ENCODE measurements at regions not wholly inside any gene's neighbourhood (a gene's known extent, or its start where the extent isn't known, plus 50 kb on each side); places are given as distances from the start of the nearest gene placed in this dataset.
A peak's percentile ranks its signal among the peaks of the same experiment; 100 is the strongest.

GRCh38 chr13:73335944-73336343, 277.1 kb downstream of the KLF5 start:
- no peak for DNase-seq (ENCODE audit: low read depth)
- no peak for TF ChIP-seq CTCF (IDR thresholded peaks at IDR 0.05; ENCODE audit: control insufficient read depth, insufficient read depth, low read depth, low read length, missing control alignments)
- no peak overlapping the region for H3K4me3 ChIP-seq (ENCODE audit: control insufficient read depth, low read depth, low read length)

- TF ChIP-seq CTCF (IDR thresholded peaks at IDR 0.05; ENCODE audit: control insufficient read depth, insufficient read depth, low read depth, low read length, missing control alignments) = no peak
- H3K4me3 ChIP-seq (ENCODE audit: control insufficient read depth, low read depth, low read length) = no peak overlapping the region
- peak; percentile 59 for DNase-seq (ENCODE audit: low read depth)
Observed at GRCh38 chr13:73335210-73335609, 276.4 kb downstream of the KLF5 start.

- H3K4me3 ChIP-seq (ENCODE audit: control insufficient read depth, low read depth, low read length) = no peak overlapping the region
- no peak for TF ChIP-seq CTCF (IDR thresholded peaks at IDR 0.05; ENCODE audit: control insufficient read depth, insufficient read depth, low read depth, low read length, missing control alignments)
- peak; percentile 14 for DNase-seq (ENCODE audit: low read depth)
Observed at GRCh38 chr13:73334445-73334844, 275.6 kb downstream of the KLF5 start.

- H3K4me3 ChIP-seq (ENCODE audit: control insufficient read depth, low read depth, low read length) = no peak overlapping the region
- no peak for TF ChIP-seq CTCF (IDR thresholded peaks at IDR 0.05; ENCODE audit: control insufficient read depth, insufficient read depth, low read depth, low read length, missing control alignments)
- no peak for DNase-seq (ENCODE audit: low read depth)
Observed at GRCh38 chr13:73331556-73331955, 272.8 kb downstream of the KLF5 start.

GRCh38 chr13:73329355-73329754, 270.6 kb downstream of the KLF5 start:
- no peak overlapping the region for H3K4me3 ChIP-seq (ENCODE audit: control insufficient read depth, low read depth, low read length)
- DNase-seq (ENCODE audit: low read depth) = no peak
- no peak for TF ChIP-seq CTCF (IDR thresholded peaks at IDR 0.05; ENCODE audit: control insufficient read depth, insufficient read depth, low read depth, low read length, missing control alignments)

- H3K4me3 ChIP-seq (ENCODE audit: control insufficient read depth, low read depth, low read length) = no peak overlapping the region
- no peak for DNase-seq (ENCODE audit: low read depth)
- no peak for TF ChIP-seq CTCF (IDR thresholded peaks at IDR 0.05; ENCODE audit: control insufficient read depth, insufficient read depth, low read depth, low read length, missing control alignments)
Observed at GRCh38 chr13:73327579-73327978, 268.8 kb downstream of the KLF5 start.
